K562 (cell line): ENCODE measurements at regions not wholly inside any gene's neighbourhood (a gene's known extent, or its start where the extent isn't known, plus 50 kb on each side); places are given as distances from the start of the nearest gene placed in this dataset.
A peak's percentile ranks its signal among the peaks of the same experiment; 100 is the strongest.

ENCODE experiments used
- ATAC-seq: fragments of 200-7000 bp; cut with Tn5 transposase; 3 replicates; pipeline ENCODE4 v1.9.1; 2020; ENCODE audit warnings: moderate library complexity
- BruUV-seq: library from RNA; stranded (reverse); fragments of 400-500 nt; replicated peaks from 2 replicates; lab custom pipeline; 2021; lab: Mats Ljungman, UMichigan
- CTCF ChIA-PET: fragments of 300-600 bp; formaldehyde crosslinking; extraction: SDS; loops from one replicate; lab custom pipeline; 2021; ENCODE audit warnings: low intra/inter-chr PET ratio; lab: Yijun Ruan, JAX
- POLR2A ChIA-PET: fragments of 300-600, 350-650 bp; sonication (Branson Sonifier 250); formaldehyde crosslinking; extraction: SDS; loops from one replicate; lab custom pipeline; 2021; ENCODE audit warnings: antibody characterized with exemption, inconsistent platforms; lab: Yijun Ruan, JAX
- DNase-seq, 4 experiments: peaks; one replicate each; pipeline versions ENCODE4 v3.0.0 to v3.0.0-alpha.2; 2011 to 2018; ENCODE audit warnings: low spot score in 3 of 4, mixed read lengths in 3 of 4; ENCODE audit errors: extremely low read depth in 1 of 4
- FAIRE-seq: peaks from 2 replicates; lab custom pipeline; 2011; peaks lifted over from hg19 to GRCh38; lab: Jason Lieb, UNC
- H2AFZ ChIP-seq: 2 replicates; pipeline ENCODE4 v1.6.0; 2011; ENCODE audit warnings: low read depth, low read length, control low read depth, inconsistent platforms
- H3K27ac ChIP-seq: fragments of 200-600 bp; 3 replicates; pipeline ENCODE4 v1.8.0; 2011; ENCODE audit warnings: low read depth, mild to moderate bottlenecking, control low read depth, inconsistent platforms, low read length, moderate library complexity, mixed read lengths; ENCODE audit errors: extremely low read depth
- H3K27me3 ChIP-seq, 2 experiments: fragments of 300-600 bp in 1 of 2; 2 replicates in 1 of 2; 3 replicates in 1 of 2; pipeline versions ENCODE4 v1.6.0 to v1.8.0; 2011; ENCODE audit warnings: inconsistent platforms in 2 of 2, low read length in 2 of 2, mild to moderate bottlenecking in 1 of 2, mixed read lengths in 1 of 2, moderate library complexity in 1 of 2; ENCODE audit not compliant: control insufficient read depth in 2 of 2, insufficient read depth in 2 of 2
- H3K36me3 ChIP-seq: fragments of 300-600 bp; 3 replicates; pipeline ENCODE4 v1.8.0; 2011; ENCODE audit warnings: mild to moderate bottlenecking, low read length, inconsistent platforms; ENCODE audit not compliant: control insufficient read depth, insufficient read depth
- H3K4me1 ChIP-seq, 2 experiments: fragments of 200-600 bp in 1 of 2; replicated peaks in 1 of 2; 2 replicates in 1 of 2; 3 replicates in 1 of 2; pipeline versions ENCODE4 v1.5.1 to v1.8.0; 2011; ENCODE audit warnings: inconsistent platforms in 2 of 2, low read length in 2 of 2, mild to moderate bottlenecking in 1 of 2, mixed read lengths in 1 of 2, moderate library complexity in 1 of 2; ENCODE audit not compliant: control insufficient read depth in 2 of 2, insufficient read depth in 2 of 2
- H3K4me2 ChIP-seq: 2 replicates; pipeline ENCODE4 v1.6.1; 2011; ENCODE audit warnings: low read length, control low read depth, inconsistent platforms, mixed read lengths; ENCODE audit not compliant: insufficient read depth
- H3K4me3 ChIP-seq: fragments of 200-600 bp; sonication (generic), shearing (Covaris generic); 2 replicates; pipeline ENCODE4 v1.5.1; 2016; ENCODE audit warnings: control low read depth, inconsistent platforms
- H3K79me2 ChIP-seq: fragments of 200-600 bp; 3 replicates; pipeline ENCODE4 v1.8.0; 2011; ENCODE audit warnings: low read length, inconsistent platforms; ENCODE audit not compliant: control insufficient read depth, insufficient read depth
- H3K9ac ChIP-seq, 2 experiments: 2 replicates each; pipeline versions ENCODE4 v1.6.0 to v1.6.1; 2011; ENCODE audit warnings: low read depth in 2 of 2, low read length in 2 of 2, control low read depth in 1 of 2, inconsistent platforms in 1 of 2, mild to moderate bottlenecking in 1 of 2, mixed read lengths in 1 of 2; ENCODE audit not compliant: insufficient read depth in 1 of 2
- H3K9me1 ChIP-seq: one replicate; pipeline ENCODE4 v1.6.0; 2011; ENCODE audit warnings: inconsistent platforms, mild to moderate bottlenecking, low read length, moderate library complexity; ENCODE audit not compliant: control insufficient read depth, insufficient read depth
- H3K9me3 ChIP-seq: replicated peaks from 2 replicates; pipeline ENCODE4 v1.5.1; 2011; ENCODE audit warnings: low read depth, low read length, inconsistent platforms; ENCODE audit not compliant: control insufficient read depth, insufficient read depth
- H4K20me1 ChIP-seq: replicated peaks from 2 replicates; pipeline ENCODE4 v1.6.1; 2011; ENCODE audit warnings: low read length, inconsistent platforms, mixed read lengths; ENCODE audit not compliant: control insufficient read depth, insufficient read depth
- C11orf30 ChIP-seq: fragments of 450-650 bp; IDR thresholded peaks from 2 replicates; pipeline ENCODE4 v1.6.1; 2016; ENCODE audit warnings: low read depth, mild to moderate bottlenecking
- MAFG ChIP-seq: fragments of 450-650 bp; conservative IDR thresholded peaks from 2 replicates; pipeline ENCODE4 v1.6.1; 2016; ENCODE audit warnings: missing genetic modification characterization, missing compliant biosample characterization
- PURB ChIP-seq: sonication (generic); formaldehyde crosslinking; IDR thresholded peaks from 2 replicates; pipeline ENCODE4 v1.9.0; 2021; ENCODE audit warnings: low read depth, mild to moderate bottlenecking, missing genetic modification reagents
- ZNF316 ChIP-seq: fragments of 450-650 bp; IDR thresholded peaks from 2 replicates; pipeline ENCODE4 v1.6.1; 2016
- ZNF586 ChIP-seq: fragments of 450-650 bp; formaldehyde crosslinking; conservative IDR thresholded peaks from 2 replicates; pipeline ENCODE4 v1.4.0; 2020; ENCODE audit warnings: mild to moderate bottlenecking, moderate library complexity
- WGBS: fragments of 100-300 bp; shearing (Covaris generic); methylation state at CpG from one replicate; pipeline ENCODE4 v1.1.6; 2016; ENCODE audit warnings: low coverage, mixed read lengths; ENCODE audit not compliant: insufficient coverage; ENCODE audit errors: missing lambda C conversion rate; 5-methylcytosine and 5-hydroxymethylcytosine counted together
- in situ Hi-C: fragments of 300-500 bp; cut with MboI; formaldehyde crosslinking; loops from 4 replicates; pipeline ENCODE4 v1.15.0; 2018; ENCODE audit warnings: inconsistent platforms, mixed read lengths
- intact Hi-C: fragments of 100-400 bp; cut with micrococcal nuclease; formaldehyde crosslinking; loops from 2 replicates; pipeline ENCODE4 v1.14.2; 2022
- TF ChIP-seq, protein P1 (sequence below), 2 experiments: fragments of 450-650 bp; formaldehyde crosslinking in 1 of 2; IDR thresholded peaks; 2 replicates each; pipeline versions ENCODE4 v1.4.0 to v1.6.1; 2014 to 2020; ENCODE audit warnings: mild to moderate bottlenecking in 2 of 2, borderline replicate concordance in 1 of 2, low read depth in 1 of 2

DNA sequence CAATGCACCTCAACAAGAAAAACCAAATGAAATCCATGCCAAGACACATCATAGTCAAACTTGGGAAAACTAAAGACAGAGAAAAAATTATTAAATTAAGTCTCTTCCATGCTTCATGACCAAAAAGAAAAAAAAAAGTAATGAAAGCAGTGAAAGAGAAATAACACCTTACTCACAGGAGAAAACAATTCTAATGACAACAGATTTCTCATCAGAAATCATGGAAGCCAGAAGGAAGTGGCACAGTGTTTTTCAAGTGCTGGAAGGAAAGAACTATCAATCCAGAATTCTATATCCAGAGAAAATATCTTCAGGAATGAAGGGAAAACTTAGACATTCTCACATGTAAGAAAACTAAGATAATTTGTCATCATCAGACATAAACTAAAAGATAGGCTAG is 71.1 kb upstream of the NUDT4 start (continued):
- TF ChIP-seq PURB = no peak
- TF ChIP-seq, protein P1, sequence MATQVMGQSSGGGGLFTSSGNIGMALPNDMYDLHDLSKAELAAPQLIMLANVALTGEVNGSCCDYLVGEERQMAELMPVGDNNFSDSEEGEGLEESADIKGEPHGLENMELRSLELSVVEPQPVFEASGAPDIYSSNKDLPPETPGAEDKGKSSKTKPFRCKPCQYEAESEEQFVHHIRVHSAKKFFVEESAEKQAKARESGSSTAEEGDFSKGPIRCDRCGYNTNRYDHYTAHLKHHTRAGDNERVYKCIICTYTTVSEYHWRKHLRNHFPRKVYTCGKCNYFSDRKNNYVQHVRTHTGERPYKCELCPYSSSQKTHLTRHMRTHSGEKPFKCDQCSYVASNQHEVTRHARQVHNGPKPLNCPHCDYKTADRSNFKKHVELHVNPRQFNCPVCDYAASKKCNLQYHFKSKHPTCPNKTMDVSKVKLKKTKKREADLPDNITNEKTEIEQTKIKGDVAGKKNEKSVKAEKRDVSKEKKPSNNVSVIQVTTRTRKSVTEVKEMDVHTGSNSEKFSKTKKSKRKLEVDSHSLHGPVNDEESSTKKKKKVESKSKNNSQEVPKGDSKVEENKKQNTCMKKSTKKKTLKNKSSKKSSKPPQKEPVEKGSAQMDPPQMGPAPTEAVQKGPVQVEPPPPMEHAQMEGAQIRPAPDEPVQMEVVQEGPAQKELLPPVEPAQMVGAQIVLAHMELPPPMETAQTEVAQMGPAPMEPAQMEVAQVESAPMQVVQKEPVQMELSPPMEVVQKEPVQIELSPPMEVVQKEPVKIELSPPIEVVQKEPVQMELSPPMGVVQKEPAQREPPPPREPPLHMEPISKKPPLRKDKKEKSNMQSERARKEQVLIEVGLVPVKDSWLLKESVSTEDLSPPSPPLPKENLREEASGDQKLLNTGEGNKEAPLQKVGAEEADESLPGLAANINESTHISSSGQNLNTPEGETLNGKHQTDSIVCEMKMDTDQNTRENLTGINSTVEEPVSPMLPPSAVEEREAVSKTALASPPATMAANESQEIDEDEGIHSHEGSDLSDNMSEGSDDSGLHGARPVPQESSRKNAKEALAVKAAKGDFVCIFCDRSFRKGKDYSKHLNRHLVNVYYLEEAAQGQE (IDR thresholded peaks at IDR 0.05; ENCODE audit: borderline replicate concordance) = no peak
- TF ChIP-seq, protein P1 (CRISPR knock-in tag; IDR thresholded peaks at IDR 0.05; ENCODE audit: low read depth) = no peak

DNA sequence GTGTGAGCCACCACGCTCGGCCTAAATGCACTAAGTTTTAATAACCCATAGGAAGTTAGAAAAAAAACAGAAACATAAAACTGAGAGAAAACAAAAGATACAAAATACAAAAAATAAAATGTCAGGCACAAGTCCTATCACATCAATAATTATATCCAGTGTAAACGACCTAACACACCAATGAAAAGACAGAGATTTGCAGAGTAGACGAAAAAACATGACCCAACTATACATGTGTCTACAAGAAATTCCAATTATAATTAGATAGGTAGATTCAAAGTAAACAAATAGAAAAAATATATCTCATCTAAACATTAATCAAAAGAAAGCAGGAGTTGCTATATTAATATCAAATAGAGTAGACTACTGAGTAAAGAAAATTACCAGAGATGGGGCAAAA is 69.4 kb upstream of the NUDT4 start:
- DNase-seq (no peak), ATAC-seq (no peak), FAIRE-seq (no peak)
- peaks cover 3% of the 10 kb centered on the region for H3K9me3 ChIP-seq
- no peaks in the 10 kb centered on the region for H3K36me3 ChIP-seq
- no peaks in the 10 kb centered on the region for H3K27me3 ChIP-seq
- CTCF ChIA-PET = no interaction called here
- peaks cover 3 to 19% of the 10 kb centered on the region in 2 experiments; a peak in 2 of 5 replicates for H3K4me1 ChIP-seq
- intact Hi-C loops (no loop called here), in situ Hi-C loops (no loop called here)
- H3K79me2 ChIP-seq = no peaks in the 10 kb centered on the region
- WGBS = 76% methylated on average over 4 of the region's 4 CpGs
- H3K27ac ChIP-seq = no peak overlapping the region
- H3K4me3 ChIP-seq = no peak overlapping the region
- POLR2A ChIA-PET = interaction anchor here (0.6 kb wide), 2 partner anchors 8 to 96 kb away, joined by 3 to 4 read pairs; no protein-coding TSS in a partner anchor
- no peaks in the 10 kb centered on the region for H3K9me1 ChIP-seq
- H4K20me1 ChIP-seq = no peaks in the 10 kb centered on the region
- TF ChIP-seq ZNF586 (CRISPR knock-in tag) (no peak), ZNF316 (peak; percentile 84), MAFG (tag) (0 out of 2 replicates have a peak, but pooled peaks have one; percentile 14), C11orf30 (peak; percentile 56)
- TF ChIP-seq, all 486 proteins: peak for 3
- no peak overlapping the region for H3K9ac ChIP-seq
- no peak overlapping the region for H2AFZ ChIP-seq
- H3K4me2 ChIP-seq = no peak overlapping the region
- no TSS peak for BruUV-seq
